ENCODE measurements at regions not wholly inside any gene's neighbourhood (a gene's known extent, or its start where the extent isn't known, plus 50 kb on each side); places are given as distances from the start of the nearest gene placed in this dataset.
A peak's percentile ranks its signal among the peaks of the same experiment; 100 is the strongest.

DNA sequence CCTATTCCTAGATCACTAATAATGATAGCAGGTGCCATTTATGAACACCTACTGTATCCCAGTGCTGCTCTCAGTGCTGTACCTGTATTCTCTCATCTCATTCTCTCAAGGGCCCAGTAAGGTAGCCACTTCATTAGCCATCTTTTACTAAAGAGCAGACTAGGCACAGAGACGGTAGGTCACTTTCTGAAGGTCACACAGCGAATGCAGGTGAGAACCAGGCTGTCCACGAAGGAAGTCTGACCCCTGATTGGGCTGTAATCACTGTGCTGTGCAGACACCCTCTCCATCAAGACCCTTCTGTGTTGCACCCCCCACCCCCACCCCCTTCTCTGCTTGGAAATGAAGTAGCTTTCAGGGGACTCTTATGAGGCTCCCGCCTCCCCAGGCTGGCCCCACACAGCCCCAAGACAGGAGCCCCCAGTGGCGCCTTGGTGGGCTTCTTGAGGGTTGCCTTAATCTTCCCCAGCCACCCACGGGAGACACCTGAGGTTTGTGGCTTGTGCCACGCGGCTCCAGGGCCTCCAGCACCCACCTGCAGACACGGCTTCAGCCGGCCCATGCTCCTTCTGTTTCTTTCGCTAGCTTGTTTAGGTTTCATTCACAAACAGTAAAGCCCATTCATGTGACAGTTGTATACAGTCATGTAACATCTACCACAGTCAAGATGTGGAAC is 81.7 kb upstream of the FAM20C start:
- Histone ChIP-seq H2BK120ac (ENCODE audit: insufficient read depth, low read length, poor library complexity) (no peak overlapping the region), H2BK5ac (ENCODE audit: low read depth, low read length, poor library complexity) (no peak overlapping the region), H3K27me3 (ENCODE audit: insufficient read depth, low read length) (no peaks in the 10 kb centered on the region), H3K79me2 (ENCODE audit: control insufficient read depth, insufficient read depth, low read length, poor library complexity) (no peaks in the 10 kb centered on the region), H3K4me2 (ENCODE audit: low read length) (no peak overlapping the region), H2AFZ (ENCODE audit: insufficient read depth, low read length, poor library complexity) (no peak overlapping the region), H2BK12ac (ENCODE audit: low read length) (no peak overlapping the region), H4K12ac (ENCODE audit: low read depth, low read length) (no peak overlapping the region), H3K23ac (ENCODE audit: low read length) (no peak overlapping the region), H3K27ac (ENCODE audit: low read depth, low read length) (no peak overlapping the region), H3K9ac (ENCODE audit: low read length) (no peak overlapping the region), H3K4me3 (ENCODE audit: low read depth, low read length) (no peak overlapping the region), H2AK5ac (ENCODE audit: low read length) (no peak overlapping the region), H4K8ac (ENCODE audit: low read depth, low read length) (no peak overlapping the region), H3K79me1 (ENCODE audit: low read length) (no peaks in the 10 kb centered on the region), H3K36me3 (ENCODE audit: control insufficient read depth in 1 of 2, insufficient read depth in 2 of 2, low read length in 2 of 2) (no peaks in the 10 kb centered on the region), H3K14ac (ENCODE audit: low read length) (no peak overlapping the region), H3K4me1 (ENCODE audit: control insufficient read depth in 1 of 2, insufficient read depth in 2 of 2, low read length in 2 of 2) (no peaks in the 10 kb centered on the region), H4K91ac (ENCODE audit: low read depth, low read length) (no peak overlapping the region), H3K18ac (ENCODE audit: low read length) (no peak overlapping the region), H3K9me3 (ENCODE audit: insufficient read depth, low read depth, low read length) (peaks cover 8% of the 10 kb centered on the region), H3K4ac (ENCODE audit: low read depth, low read length) (no peak overlapping the region)
- WGBS (ENCODE audit: extremely low coverage, insufficient coverage, insufficient read length), result no CpG with 5 or more reads among the region's 11 CpGs
- DNase-seq, result no peak

DNA sequence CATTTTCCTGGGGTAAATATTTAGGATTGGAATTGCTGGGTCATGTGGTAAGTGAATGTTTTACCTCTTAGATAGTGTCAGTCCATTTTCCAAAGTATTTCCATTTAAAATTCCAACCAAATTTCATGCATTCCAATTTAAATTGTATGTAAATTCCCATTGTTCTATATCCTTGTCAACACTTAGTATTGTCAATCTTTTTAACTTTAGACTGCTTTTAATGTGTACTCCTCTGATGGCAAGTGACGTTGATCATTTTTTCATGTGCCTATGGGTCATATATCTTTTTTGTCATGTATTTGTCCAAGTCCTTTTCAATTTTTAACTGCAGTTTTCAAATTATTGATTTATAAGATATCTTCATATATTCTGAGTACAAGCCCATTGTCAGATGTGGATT is 80.8 kb upstream of the FAM20C start:
- H4K12ac ChIP-seq (ENCODE audit: low read depth, low read length), result no peak overlapping the region
- no peak overlapping the region for H2BK5ac ChIP-seq (ENCODE audit: low read depth, low read length, poor library complexity)
- H3K9me3 ChIP-seq (ENCODE audit: insufficient read depth, low read depth, low read length), result peaks cover 8% of the 10 kb centered on the region
- no peak overlapping the region for H2AK5ac ChIP-seq (ENCODE audit: low read length)
- H2BK120ac ChIP-seq (ENCODE audit: insufficient read depth, low read length, poor library complexity), result no peak overlapping the region
- no peak overlapping the region for H3K4ac ChIP-seq (ENCODE audit: low read depth, low read length)
- H3K14ac ChIP-seq (ENCODE audit: low read length), result no peak overlapping the region
- H3K4me1 ChIP-seq (ENCODE audit: control insufficient read depth in 1 of 2, insufficient read depth in 2 of 2, low read length in 2 of 2), result no peaks in the 10 kb centered on the region
- H3K4me3 ChIP-seq (ENCODE audit: low read depth, low read length), result no peak overlapping the region
- H3K36me3 ChIP-seq (ENCODE audit: control insufficient read depth in 1 of 2, insufficient read depth in 2 of 2, low read length in 2 of 2), result no peaks in the 10 kb centered on the region
- H2AFZ ChIP-seq (ENCODE audit: insufficient read depth, low read length, poor library complexity), result no peak overlapping the region
- WGBS (ENCODE audit: extremely low coverage, insufficient coverage, insufficient read length), result no CpG with 5 or more reads among the region's 1 CpG
- H3K27ac ChIP-seq (ENCODE audit: low read depth, low read length), result no peak overlapping the region
- no peak overlapping the region for H4K91ac ChIP-seq (ENCODE audit: low read depth, low read length)
- H3K23ac ChIP-seq (ENCODE audit: low read length), result no peak overlapping the region
- no peak overlapping the region for H3K9ac ChIP-seq (ENCODE audit: low read length)
- no peak overlapping the region for H3K18ac ChIP-seq (ENCODE audit: low read length)
- no peak overlapping the region for H4K8ac ChIP-seq (ENCODE audit: low read depth, low read length)
- H3K79me1 ChIP-seq (ENCODE audit: low read length), result no peaks in the 10 kb centered on the region
- no peaks in the 10 kb centered on the region for H3K79me2 ChIP-seq (ENCODE audit: control insufficient read depth, insufficient read depth, low read length, poor library complexity)
- DNase-seq, result no peak
- H2BK12ac ChIP-seq (ENCODE audit: low read length), result no peak overlapping the region
- no peak overlapping the region for H3K4me2 ChIP-seq (ENCODE audit: low read length)
- no peaks in the 10 kb centered on the region for H3K27me3 ChIP-seq (ENCODE audit: insufficient read depth, low read length)

DNA sequence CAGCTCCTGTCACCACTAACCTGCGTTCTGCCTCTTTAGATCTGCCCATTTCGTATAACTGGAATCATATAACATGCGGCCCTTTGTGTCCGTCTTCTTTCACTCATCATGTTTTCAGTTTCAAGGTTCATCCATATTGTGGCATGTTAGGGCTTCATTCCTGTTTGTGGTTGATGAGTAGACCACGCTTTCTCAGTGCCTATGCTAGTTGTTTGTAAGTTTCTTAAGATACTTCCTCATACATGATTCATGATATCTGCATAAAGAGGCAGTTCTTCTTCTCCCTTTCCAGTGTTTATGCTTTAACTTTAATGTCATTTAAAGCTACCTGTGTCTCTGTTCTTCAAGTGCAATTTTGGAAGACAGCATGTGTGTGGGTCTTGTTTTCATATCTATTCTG is 79.5 kb upstream of the FAM20C start:
- Histone ChIP-seq H2BK120ac (ENCODE audit: insufficient read depth, low read length, poor library complexity) (no peak overlapping the region), H4K8ac (ENCODE audit: low read depth, low read length) (no peak overlapping the region), H3K27ac (ENCODE audit: low read depth, low read length) (no peak overlapping the region), H3K4ac (ENCODE audit: low read depth, low read length) (no peak overlapping the region), H4K91ac (ENCODE audit: low read depth, low read length) (no peak overlapping the region), H3K9ac (ENCODE audit: low read length) (no peak overlapping the region), H2AFZ (ENCODE audit: insufficient read depth, low read length, poor library complexity) (no peak overlapping the region), H3K36me3 (ENCODE audit: control insufficient read depth in 1 of 2, insufficient read depth in 2 of 2, low read length in 2 of 2) (no peaks in the 10 kb centered on the region), H3K18ac (ENCODE audit: low read length) (no peak overlapping the region), H3K14ac (ENCODE audit: low read length) (no peak overlapping the region), H4K12ac (ENCODE audit: low read depth, low read length) (no peak overlapping the region), H3K79me1 (ENCODE audit: low read length) (no peaks in the 10 kb centered on the region), H3K4me3 (ENCODE audit: low read depth, low read length) (no peak overlapping the region), H3K4me1 (ENCODE audit: control insufficient read depth in 1 of 2, insufficient read depth in 2 of 2, low read length in 2 of 2) (no peaks in the 10 kb centered on the region), H3K9me3 (ENCODE audit: insufficient read depth, low read depth, low read length) (peaks cover 5% of the 10 kb centered on the region), H2BK5ac (ENCODE audit: low read depth, low read length, poor library complexity) (no peak overlapping the region), H2AK5ac (ENCODE audit: low read length) (no peak overlapping the region), H2BK12ac (ENCODE audit: low read length) (no peak overlapping the region), H3K79me2 (ENCODE audit: control insufficient read depth, insufficient read depth, low read length, poor library complexity) (no peaks in the 10 kb centered on the region), H3K4me2 (ENCODE audit: low read length) (no peak overlapping the region), H3K23ac (ENCODE audit: low read length) (no peak overlapping the region), H3K27me3 (ENCODE audit: insufficient read depth, low read length) (no peaks in the 10 kb centered on the region)
- WGBS (ENCODE audit: extremely low coverage, insufficient coverage, insufficient read length), result no CpG with 5 or more reads among the region's 5 CpGs
- DNase-seq, result no peak

DNA sequence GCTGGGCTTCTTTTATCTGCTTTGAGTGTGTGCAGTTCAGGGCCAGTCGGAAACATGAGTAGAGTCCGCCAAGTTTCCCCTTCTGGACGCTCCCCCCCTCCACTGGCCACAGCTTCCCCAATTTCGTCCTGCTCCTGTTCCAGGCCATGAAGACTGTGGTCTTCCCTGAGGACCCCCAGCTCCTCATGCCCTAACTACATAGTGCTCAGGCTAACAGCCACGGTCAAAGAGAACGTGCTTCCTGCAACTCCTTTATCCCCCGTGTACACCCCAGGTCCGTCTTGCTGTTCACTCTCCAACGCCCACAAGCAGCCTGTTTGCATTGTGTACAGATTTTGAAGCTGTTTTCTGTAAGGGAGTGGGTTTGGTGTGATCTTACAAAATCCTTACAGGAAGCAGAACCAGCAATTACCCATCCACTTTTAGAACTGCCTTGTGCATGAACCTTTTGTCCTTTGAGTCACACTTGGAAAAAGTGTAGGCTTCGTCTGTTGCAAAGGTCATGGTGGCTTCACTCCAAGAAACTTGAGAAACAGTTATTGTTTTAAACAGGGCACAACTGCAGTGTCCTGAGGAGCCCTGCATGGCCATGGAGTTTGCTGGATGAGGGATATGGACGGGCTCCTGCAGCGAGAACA is 77.0 kb upstream of the FAM20C start:
- H3K9me3 ChIP-seq (ENCODE audit: insufficient read depth, low read depth, low read length), result peaks cover 1% of the 10 kb centered on the region

More for the DNA sequence above, 77.0 kb upstream of the FAM20C start:
- Histone ChIP-seq H3K23ac (ENCODE audit: low read length) (no peak overlapping the region), H4K8ac (ENCODE audit: low read depth, low read length) (no peak overlapping the region), H3K4me3 (ENCODE audit: low read depth, low read length) (no peak overlapping the region), H2AK5ac (ENCODE audit: low read length) (no peak overlapping the region), H4K12ac (ENCODE audit: low read depth, low read length) (no peak overlapping the region), H3K4me2 (ENCODE audit: low read length) (no peak overlapping the region), H3K9ac (ENCODE audit: low read length) (no peak overlapping the region), H3K36me3 (ENCODE audit: control insufficient read depth in 1 of 2, insufficient read depth in 2 of 2, low read length in 2 of 2) (no peaks in the 10 kb centered on the region), H2BK12ac (ENCODE audit: low read length) (no peak overlapping the region), H3K14ac (ENCODE audit: low read length) (no peak overlapping the region), H2BK120ac (ENCODE audit: insufficient read depth, low read length, poor library complexity) (no peak overlapping the region), H3K27ac (ENCODE audit: low read depth, low read length) (no peak overlapping the region), H3K4ac (ENCODE audit: low read depth, low read length) (no peak overlapping the region), H3K27me3 (ENCODE audit: insufficient read depth, low read length) (no peaks in the 10 kb centered on the region), H2AFZ (ENCODE audit: insufficient read depth, low read length, poor library complexity) (no peak overlapping the region), H3K4me1 (ENCODE audit: control insufficient read depth in 1 of 2, insufficient read depth in 2 of 2, low read length in 2 of 2) (peaks cover 0 to 3% of the 10 kb centered on the region in 2 experiments), H3K79me1 (ENCODE audit: low read length) (no peaks in the 10 kb centered on the region), H3K18ac (ENCODE audit: low read length) (no peak overlapping the region), H3K79me2 (ENCODE audit: control insufficient read depth, insufficient read depth, low read length, poor library complexity) (no peaks in the 10 kb centered on the region), H2BK5ac (ENCODE audit: low read depth, low read length, poor library complexity) (no peak overlapping the region), H4K91ac (ENCODE audit: low read depth, low read length) (no peak overlapping the region)
- WGBS (ENCODE audit: extremely low coverage, insufficient coverage, insufficient read length), result no CpG with 5 or more reads among the region's 12 CpGs
- peak in 1 of 2 donors; percentile 35 for DNase-seq

Measured in trophoblast cell (in vitro differentiated cells and primary cell).